HG03139 (cell line): ENCODE measurements at regions not wholly inside any gene's neighbourhood (a gene's known extent, or its start where the extent isn't known, plus 50 kb on each side); places are given as distances from the start of the nearest gene placed in this dataset.

ENCODE experiments used
- ATAC-seq: cut with Tn5 transposase; IDR thresholded peaks from one replicate; pipeline ENCODE4 v1.9.1; 2021; ENCODE audit not compliant: unreplicated experiment

DNA sequence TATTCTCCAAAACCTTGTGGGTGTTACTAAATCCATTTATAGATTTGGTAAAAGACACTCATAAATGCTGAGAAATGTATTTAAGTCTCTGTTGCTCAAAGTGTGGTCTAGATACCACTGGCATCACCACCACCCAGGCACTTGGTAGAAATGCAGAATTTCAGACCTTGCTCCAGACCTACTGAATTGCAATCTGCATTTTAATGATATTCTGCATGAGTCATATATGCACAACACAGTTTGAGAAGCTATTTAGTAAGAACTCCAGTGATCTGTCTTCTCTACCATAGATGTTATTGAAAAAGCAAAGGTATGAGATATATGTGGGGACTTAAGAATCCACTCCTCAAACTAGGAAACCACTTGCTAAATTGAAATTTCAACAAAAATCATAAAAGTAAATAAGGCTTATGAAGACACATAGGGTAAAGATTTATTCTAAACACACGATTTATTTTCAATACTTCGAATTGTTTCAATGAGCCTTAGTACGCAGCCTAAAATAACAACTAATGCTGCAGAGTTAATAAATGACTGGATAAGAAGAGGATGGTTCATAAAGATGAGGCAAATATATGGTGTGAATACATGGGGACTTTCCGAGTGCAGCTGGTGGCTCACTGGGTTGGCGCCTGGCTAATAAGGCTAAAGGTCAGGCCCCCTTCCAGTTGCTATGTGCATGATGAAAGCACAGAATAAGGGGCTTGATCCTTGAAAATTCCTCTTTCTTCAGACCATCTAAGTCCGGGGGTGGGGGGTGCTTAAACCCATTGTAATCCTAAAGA lies 813.3 kb downstream of the NR2F2 start:
- no peak for ATAC-seq

DNA sequence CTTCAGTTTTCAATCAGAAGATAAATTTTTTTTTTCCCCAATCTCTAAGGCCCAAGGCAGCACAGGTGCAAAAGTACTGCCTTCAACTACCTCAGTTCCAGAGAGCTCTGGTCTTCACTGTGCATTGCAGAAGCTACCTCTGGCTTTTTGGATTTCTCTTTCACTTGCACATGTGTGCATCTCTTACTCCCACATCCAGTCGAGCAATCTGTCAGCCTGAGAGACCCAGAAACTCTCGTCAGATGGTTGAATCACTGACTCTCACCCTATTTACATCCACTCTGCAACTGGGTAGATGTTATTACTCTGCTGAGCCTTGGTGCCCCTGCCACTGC lies 813.8 kb downstream of the NR2F2 start:
- no peak for ATAC-seq

DNA sequence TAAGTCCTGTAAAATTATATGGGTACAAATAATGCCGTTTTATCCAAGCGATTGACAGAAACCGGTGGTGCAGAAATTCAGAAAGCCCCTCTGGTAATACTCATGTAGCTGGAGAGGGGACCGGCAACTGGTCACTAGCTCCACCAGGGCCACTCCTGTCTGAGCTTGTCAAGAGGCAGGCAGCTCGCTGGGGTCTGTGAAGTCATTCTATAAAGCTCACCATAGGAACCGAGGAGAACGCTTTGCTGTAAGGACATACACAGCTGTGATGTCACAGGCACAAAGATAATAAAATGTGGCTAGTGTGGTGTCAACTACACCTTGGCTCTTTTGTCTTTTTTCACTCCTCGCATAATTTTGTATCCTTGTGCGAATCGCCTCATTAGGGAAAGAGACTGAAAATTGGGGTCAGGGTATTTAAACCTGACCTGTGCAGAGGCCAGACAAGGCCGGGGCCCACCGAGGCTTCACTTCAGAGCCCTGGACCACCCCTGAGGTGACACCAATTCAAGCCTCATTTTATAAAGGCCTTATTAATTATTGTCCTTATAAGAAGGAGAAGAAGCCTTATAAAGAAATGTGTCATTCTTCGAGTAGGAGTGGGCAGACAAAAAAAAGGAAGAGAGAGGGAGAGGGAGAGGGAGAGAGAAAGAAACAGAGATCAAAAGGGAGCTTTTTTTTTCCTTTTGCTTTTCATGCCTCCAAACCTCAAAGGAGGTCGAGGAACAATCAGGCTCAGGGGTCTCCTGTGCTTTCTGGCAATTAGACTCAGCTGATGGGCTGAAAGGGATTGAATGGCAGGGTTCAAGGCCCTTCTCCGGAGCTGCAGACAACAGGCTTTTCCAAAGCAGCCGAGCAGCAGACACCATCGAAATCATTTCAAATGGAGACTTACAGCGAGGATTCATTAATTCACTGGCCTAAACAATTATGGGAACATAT lies 813.3 kb upstream of the ARRDC4 start:
- ATAC-seq, result no peak

- no peak for ATAC-seq
Observed at GRCh38 chr15:97153356-97153965, 807.0 kb upstream of the ARRDC4 start.

- ATAC-seq, result no peak
Observed at GRCh38 chr15:97156739-97157265, 803.7 kb upstream of the ARRDC4 start.

DNA sequence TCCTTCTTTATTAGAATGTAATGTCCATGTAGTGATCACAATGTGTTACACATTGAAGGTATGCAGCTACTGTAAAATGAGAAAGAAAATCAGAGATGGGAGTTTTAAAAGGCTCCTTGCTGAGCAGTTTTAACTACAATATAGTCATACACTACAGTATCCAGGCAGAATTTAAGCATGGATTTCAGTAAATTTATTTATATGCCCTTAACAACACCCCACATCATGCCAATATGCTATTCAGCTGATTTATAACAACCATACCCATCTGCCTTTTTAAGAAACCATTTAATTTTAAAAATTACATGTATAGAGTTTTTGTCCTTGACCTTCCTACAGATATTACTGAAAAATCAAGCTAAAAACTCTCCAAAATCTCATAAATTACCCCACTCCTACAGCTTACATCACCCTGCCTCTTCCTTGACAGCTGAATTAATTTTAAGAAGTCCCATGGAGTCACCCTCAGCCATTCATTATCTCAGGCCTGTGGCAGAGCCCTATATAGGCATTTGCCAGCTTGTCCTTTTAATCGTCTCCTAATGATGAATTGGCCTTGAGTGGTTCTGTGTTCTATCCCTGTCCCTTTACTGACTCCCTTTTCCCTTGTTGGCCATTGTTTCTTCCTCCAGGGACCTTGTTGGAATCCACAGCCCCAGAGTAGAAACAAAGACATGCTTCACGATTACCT lies 797.6 kb upstream of the ARRDC4 start:
- no peak for ATAC-seq

DNA sequence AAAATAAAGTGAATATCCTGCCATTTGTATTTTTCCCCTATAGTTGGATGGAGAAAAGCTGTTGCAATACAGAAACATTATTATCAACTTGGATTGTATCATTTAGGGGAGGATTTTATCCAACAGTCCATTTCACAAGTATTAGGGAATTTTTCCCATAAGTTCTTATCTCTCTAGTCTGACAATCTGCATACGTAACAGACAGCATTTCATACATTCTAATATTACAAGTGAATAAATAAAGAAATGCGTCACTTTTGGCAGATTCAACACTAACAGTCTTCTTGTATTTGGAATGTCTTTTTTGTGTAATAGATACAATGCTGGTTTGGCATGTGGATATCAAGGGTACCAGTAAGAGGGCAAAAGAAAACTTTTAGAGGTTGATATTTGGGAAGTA lies 795.3 kb upstream of the ARRDC4 start:
- no peak for ATAC-seq

- no peak for ATAC-seq
Observed at GRCh38 chr15:97168704-97169475, 791.6 kb upstream of the ARRDC4 start.

DNA sequence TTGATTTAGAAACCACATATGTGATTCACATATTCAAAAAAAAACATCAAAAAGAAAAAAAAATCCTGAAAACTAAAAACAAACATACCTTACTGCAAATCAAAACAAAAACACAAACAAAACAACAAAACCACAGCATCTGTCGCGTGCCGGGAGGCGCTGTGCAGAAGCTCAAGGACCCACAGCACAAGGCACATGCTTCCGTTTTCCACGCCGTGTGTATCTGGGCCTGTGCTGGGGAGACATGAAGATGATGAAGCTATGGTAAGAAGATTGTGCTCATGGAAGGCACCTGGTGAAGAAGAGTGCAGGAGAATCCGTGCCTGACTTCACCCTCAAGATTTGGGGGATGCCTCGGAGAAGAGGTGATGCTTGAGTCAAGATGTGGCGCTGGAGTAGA lies 788.9 kb upstream of the ARRDC4 start:
- ATAC-seq, result no peak

GRCh38 chr15:97174886-97175540 lies 785.5 kb upstream of the ARRDC4 start:
- no peak for ATAC-seq

- no peak for ATAC-seq
Observed at GRCh38 chr15:97177151-97177577, 783.3 kb upstream of the ARRDC4 start.

GRCh38 chr15:97182581-97182980 lies 777.9 kb upstream of the ARRDC4 start:
- ATAC-seq, result no peak

- ATAC-seq, result no peak
Observed at GRCh38 chr15:97189162-97189780, 771.2 kb upstream of the ARRDC4 start.

DNA sequence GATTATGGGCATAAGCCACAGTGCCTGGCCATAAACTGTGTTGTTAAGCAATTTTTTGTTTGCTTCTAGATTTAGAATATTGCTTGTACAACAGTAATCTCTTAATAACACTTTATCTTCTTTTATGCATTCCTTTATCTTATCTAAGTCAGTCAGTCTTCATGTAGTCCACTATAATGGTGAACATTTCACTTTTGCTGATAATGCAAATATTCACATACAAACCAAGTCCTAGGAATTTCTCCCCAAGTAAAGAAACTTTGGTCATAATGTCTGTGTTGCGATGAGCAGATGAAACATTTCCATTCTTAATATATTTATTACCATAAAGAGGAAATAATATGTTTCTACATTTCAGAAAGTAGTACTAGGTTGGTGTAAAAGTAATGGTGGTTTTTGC lies 765.8 kb upstream of the ARRDC4 start:
- ATAC-seq, result no peak

GRCh38 chr15:97196048-97197014 lies 764.2 kb upstream of the ARRDC4 start:
- ATAC-seq, result no peak

- ATAC-seq, result no peak
Observed at GRCh38 chr15:97199393-97200051, 761.0 kb upstream of the ARRDC4 start.

DNA sequence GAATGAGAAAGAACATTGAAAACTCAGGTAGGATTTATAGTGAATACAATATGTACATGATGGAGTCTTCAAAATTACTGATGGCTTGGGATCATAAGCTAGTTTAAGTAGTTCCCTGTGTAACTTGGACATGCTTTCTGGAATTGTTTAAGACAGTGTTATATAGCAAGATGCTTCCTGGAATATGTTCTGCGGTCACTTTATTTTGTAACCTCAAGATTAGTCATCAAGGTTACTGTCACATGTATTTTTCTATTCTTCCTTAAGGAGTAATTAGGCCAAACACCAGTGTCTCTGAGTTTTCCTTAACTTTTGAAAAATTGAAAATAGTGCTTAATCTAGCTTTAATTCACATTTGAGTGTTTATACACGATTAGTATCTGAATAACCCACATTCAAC lies 760.3 kb upstream of the ARRDC4 start:
- no peak for ATAC-seq

- no peak for ATAC-seq
Observed at GRCh38 chr15:97210277-97210676, 750.2 kb upstream of the ARRDC4 start.
